ENCODE measurements at regions not wholly inside any gene's neighbourhood (a gene's known extent, or its start where the extent isn't known, plus 50 kb on each side); places are given as distances from the start of the nearest gene placed in this dataset.

- no peaks in the 10 kb centered on the region for H4K20me1 ChIP-seq (ENCODE audit: insufficient read depth, poor library complexity, severe bottlenecking)
- no peaks in the 10 kb centered on the region for H3K79me2 ChIP-seq
- 84% methylated on average over 6 of the region's 6 CpGs for WGBS (ENCODE audit: low lambda C conversion rate, missing lambda C conversion rate)
- no peaks in the 10 kb centered on the region for H3K27me3 ChIP-seq
- no peak overlapping the region for H3K4me2 ChIP-seq
- TF ChIP-seq CTCF (IDR thresholded peaks at IDR 0.05; ENCODE audit: poor library complexity) (no peak), EZH2 (IDR thresholded peaks at IDR 0.05; ENCODE audit: borderline replicate concordance) (no peak)
- no peak for DNase-seq (ENCODE audit: low spot score)
- no peak overlapping the region for H3K4me3 ChIP-seq
- no peak overlapping the region for H2AFZ ChIP-seq
- H3K27ac ChIP-seq = no peak overlapping the region
- no peaks in the 10 kb centered on the region for H3K9me2 ChIP-seq (replicated peaks; ENCODE audit: insufficient read depth)
- no peaks in the 10 kb centered on the region for H3K9me3 ChIP-seq (ENCODE audit: low read depth)
- no peaks in the 10 kb centered on the region for H3K36me3 ChIP-seq (replicated peaks; ENCODE audit: insufficient read depth, low read depth)
- H3K4me1 ChIP-seq (ENCODE audit: insufficient read depth) = peaks cover 11% of the 10 kb centered on the region
These were observed 64.8 kb upstream of the ATP5PO start for GRCh38 chr21:33980276-33980916.

GRCh38 chr21:33978585-33978984 is 63.0 kb upstream of the ATP5PO start:
- Histone ChIP-seq H3K27ac (no peak overlapping the region), H3K9me2 (replicated peaks; ENCODE audit: insufficient read depth) (no peaks in the 10 kb centered on the region), H3K27me3 (no peaks in the 10 kb centered on the region), H3K4me2 (no peak overlapping the region), H4K20me1 (ENCODE audit: insufficient read depth, poor library complexity, severe bottlenecking) (no peaks in the 10 kb centered on the region), H3K9me3 (ENCODE audit: low read depth) (no peaks in the 10 kb centered on the region), H3K79me2 (no peaks in the 10 kb centered on the region), H3K4me3 (no peak overlapping the region), H3K4me1 (ENCODE audit: insufficient read depth) (peaks cover 11% of the 10 kb centered on the region), H2AFZ (no peak overlapping the region), H3K36me3 (replicated peaks; ENCODE audit: insufficient read depth, low read depth) (no peaks in the 10 kb centered on the region)
- no peak for DNase-seq (ENCODE audit: low spot score)
- WGBS (ENCODE audit: low lambda C conversion rate, missing lambda C conversion rate) = 95% methylated on average over 4 of the region's 4 CpGs
- TF ChIP-seq CTCF (IDR thresholded peaks at IDR 0.05; ENCODE audit: poor library complexity) (no peak), EZH2 (IDR thresholded peaks at IDR 0.05; ENCODE audit: borderline replicate concordance) (no peak), EZH2phosphoT487 (IDR thresholded peaks at IDR 0.05; ENCODE audit: low read depth, severe bottlenecking, unreplicated experiment) (no peak)

GRCh38 chr21:33977721-33978369 is 62.2 kb upstream of the ATP5PO start:
- DNase-seq (ENCODE audit: low spot score) = no peak
- no peaks in the 10 kb centered on the region for H3K27me3 ChIP-seq
- no peaks in the 10 kb centered on the region for H3K79me2 ChIP-seq
- no peak overlapping the region for H3K4me2 ChIP-seq
- TF ChIP-seq EZH2 (IDR thresholded peaks at IDR 0.05; ENCODE audit: borderline replicate concordance) (no peak), CTCF (IDR thresholded peaks at IDR 0.05; ENCODE audit: poor library complexity) (no peak), EZH2phosphoT487 (IDR thresholded peaks at IDR 0.05; ENCODE audit: low read depth, severe bottlenecking, unreplicated experiment) (no peak)
- no peak overlapping the region for H3K4me3 ChIP-seq
- H3K36me3 ChIP-seq (replicated peaks; ENCODE audit: insufficient read depth, low read depth) = no peaks in the 10 kb centered on the region
- no peaks in the 10 kb centered on the region for H3K9me3 ChIP-seq (ENCODE audit: low read depth)
- WGBS (ENCODE audit: low lambda C conversion rate, missing lambda C conversion rate) = 80% methylated on average over 12 of the region's 12 CpGs
- H3K4me1 ChIP-seq (ENCODE audit: insufficient read depth) = peaks cover 11% of the 10 kb centered on the region
- no peak overlapping the region for H2AFZ ChIP-seq
- peak overlapping the region; percentile 90 for H3K27ac ChIP-seq
- no peaks in the 10 kb centered on the region for H3K9me2 ChIP-seq (replicated peaks; ENCODE audit: insufficient read depth)
- no peaks in the 10 kb centered on the region for H4K20me1 ChIP-seq (ENCODE audit: insufficient read depth, poor library complexity, severe bottlenecking)
